Thyroid gland (tissue), 4 donors: ENCODE measurements at regions not wholly inside any gene's neighbourhood (a gene's known extent, or its start where the extent isn't known, plus 50 kb on each side); places are given as distances from the start of the nearest gene placed in this dataset.

Experiments
- DNase-seq, 2 donors: peaks; one replicate each; pipeline ENCODE4 v3.0.0-alpha.2; 2019
- H3K27ac ChIP-seq, 3 donors: fragments of 200-600 bp; sonication (generic); 1 replicate in 2 of 3; 2 replicates in 1 of 3; pipeline ENCODE4 v1.5.1; 2016 to 2019; ENCODE audit warnings: mild to moderate bottlenecking in 1 of 3, moderate library complexity in 1 of 3
- H3K27me3 ChIP-seq: fragments of 200-600 bp; sonication (generic); one replicate; pipeline ENCODE4 v1.5.1; 2019
- H3K36me3 ChIP-seq, 2 donors: fragments of 200-600 bp; sonication (generic); one replicate each; pipeline ENCODE4 v1.5.1; 2016 to 2019
- H3K4me1 ChIP-seq, 2 donors: fragments of 200-600 bp; sonication (generic); one replicate each; pipeline ENCODE4 v1.5.1; 2017 to 2019
- H3K4me3 ChIP-seq, 3 donors: fragments of 200-600 bp; sonication (generic); replicated peaks in 1 of 3; 1 replicate in 2 of 3; 2 replicates in 1 of 3; pipeline ENCODE4 v1.5.1; 2016; ENCODE audit warnings: mild to moderate bottlenecking in 1 of 3
- H3K9me3 ChIP-seq: fragments of 200-600 bp; sonication (generic); one replicate; pipeline ENCODE4 v1.5.1; 2017
- POLR2A ChIP-seq, 2 donors: fragments of 450-650 bp; IDR thresholded peaks; one replicate each; pipeline ENCODE4 v1.6.1; 2017; ENCODE audit warnings: antibody characterized with exemption in 2 of 2, mild to moderate bottlenecking in 2 of 2, moderate library complexity in 1 of 2
- WGBS, 2 donors: methylation state at CpG; one replicate each; pipeline ENCODE4 v1.1.5; 2017; 5-methylcytosine and 5-hydroxymethylcytosine counted together
- intact Hi-C: fragments of 100-400 bp; cut with DNase I; formaldehyde crosslinking; loops from one replicate; pipeline ENCODE4 v1.15.1; 2023
- TF ChIP-seq, protein P1 (sequence below), 6 experiments: fragments of 200-600 bp in 3 of 6; fragments of 450-650 bp in 3 of 6; sonication (generic) in 3 of 6; IDR thresholded peaks; one replicate each; pipeline ENCODE4 v1.5.1; 2016 to 2019; ENCODE audit warnings: antibody characterized with exemption in 6 of 6, mild to moderate bottlenecking in 2 of 6, inconsistent platforms in 1 of 6, moderate library complexity in 1 of 6

DNA sequence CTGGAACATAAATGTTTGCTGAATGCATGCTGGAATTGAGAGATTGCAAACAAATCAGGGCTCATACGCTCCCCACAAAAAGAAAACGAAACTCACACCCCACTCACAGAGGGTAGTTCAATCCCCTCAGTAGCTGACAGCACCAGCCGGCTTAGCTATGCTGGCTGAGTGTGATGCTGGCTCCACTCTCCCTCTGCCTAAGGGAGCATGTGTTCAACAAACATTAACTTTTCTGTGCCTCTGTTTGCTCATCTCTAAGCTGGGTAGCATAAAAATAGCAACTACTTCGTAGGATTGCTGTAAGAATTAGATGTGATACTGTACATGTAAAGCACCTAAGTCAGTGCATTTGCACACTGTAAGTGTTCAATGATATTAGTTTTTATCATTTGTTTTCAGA is 282.6 kb downstream of the FOXO1 start:
- H3K4me1 ChIP-seq: no peaks in the 10 kb centered on the region
- no peaks in the 10 kb centered on the region for H3K27me3 ChIP-seq
- H3K36me3 ChIP-seq: no peaks in the 10 kb centered on the region
- 95 to 96% methylated on average over 4 of the region's 4 CpGs for WGBS, 2 donors
- no peak overlapping the region for H3K27ac ChIP-seq
- H3K9me3 ChIP-seq: no peaks in the 10 kb centered on the region
- no peak overlapping the region for H3K4me3 ChIP-seq
- intact Hi-C loops: no loop called here
- no peak for DNase-seq
- TF ChIP-seq, protein P1, sequence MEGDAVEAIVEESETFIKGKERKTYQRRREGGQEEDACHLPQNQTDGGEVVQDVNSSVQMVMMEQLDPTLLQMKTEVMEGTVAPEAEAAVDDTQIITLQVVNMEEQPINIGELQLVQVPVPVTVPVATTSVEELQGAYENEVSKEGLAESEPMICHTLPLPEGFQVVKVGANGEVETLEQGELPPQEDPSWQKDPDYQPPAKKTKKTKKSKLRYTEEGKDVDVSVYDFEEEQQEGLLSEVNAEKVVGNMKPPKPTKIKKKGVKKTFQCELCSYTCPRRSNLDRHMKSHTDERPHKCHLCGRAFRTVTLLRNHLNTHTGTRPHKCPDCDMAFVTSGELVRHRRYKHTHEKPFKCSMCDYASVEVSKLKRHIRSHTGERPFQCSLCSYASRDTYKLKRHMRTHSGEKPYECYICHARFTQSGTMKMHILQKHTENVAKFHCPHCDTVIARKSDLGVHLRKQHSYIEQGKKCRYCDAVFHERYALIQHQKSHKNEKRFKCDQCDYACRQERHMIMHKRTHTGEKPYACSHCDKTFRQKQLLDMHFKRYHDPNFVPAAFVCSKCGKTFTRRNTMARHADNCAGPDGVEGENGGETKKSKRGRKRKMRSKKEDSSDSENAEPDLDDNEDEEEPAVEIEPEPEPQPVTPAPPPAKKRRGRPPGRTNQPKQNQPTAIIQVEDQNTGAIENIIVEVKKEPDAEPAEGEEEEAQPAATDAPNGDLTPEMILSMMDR (IDR thresholded peaks at IDR 0.05): no peak
- no peak for TF ChIP-seq POLR2A (IDR thresholded peaks at IDR 0.05)

DNA sequence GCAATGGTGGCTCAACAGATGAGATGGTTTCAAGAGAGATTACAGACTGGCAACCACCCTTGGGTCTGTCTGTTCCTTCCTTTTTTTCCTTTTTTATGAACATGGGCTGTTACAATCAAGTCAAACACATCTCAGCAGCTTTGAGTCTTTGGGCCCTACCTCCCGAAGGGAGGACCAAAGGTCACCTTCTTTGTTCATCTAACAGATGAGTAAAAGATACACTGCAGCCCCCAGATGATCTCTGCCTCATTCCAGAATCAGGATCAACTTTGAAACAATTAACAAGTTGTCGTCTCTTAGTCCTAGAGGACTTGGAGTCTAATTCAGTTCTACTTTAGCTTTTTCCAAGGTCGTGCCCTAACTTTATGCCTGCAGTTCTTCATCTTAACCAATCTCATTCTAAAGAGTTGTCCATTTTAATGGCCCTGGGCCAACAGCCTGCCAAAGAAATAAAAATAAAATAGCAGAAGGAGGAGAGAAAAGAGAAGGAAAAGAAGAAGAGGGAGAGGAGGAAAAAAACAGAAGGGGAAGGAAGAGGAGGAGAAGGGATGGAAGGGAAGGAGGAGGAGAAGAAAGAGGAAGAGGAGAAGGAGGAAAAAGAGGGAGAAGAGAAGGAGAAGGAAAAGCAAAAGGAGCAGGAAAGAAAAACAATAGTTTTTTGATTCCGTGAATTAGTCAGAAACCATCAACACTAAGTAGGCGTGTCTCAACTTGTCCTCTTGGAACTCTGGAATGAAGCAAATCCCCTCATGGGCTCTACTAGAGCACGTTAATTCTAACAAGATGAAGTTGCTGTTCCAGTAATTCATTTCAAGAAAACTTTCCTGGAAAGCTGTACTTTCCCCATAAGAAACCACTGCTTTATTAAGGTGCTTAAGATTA is 281.2 kb downstream of the FOXO1 start:
- Histone ChIP-seq H3K27me3 (no peaks in the 10 kb centered on the region), H3K4me3 (no peak overlapping the region), H3K9me3 (no peaks in the 10 kb centered on the region), H3K36me3 (no peaks in the 10 kb centered on the region), H3K27ac (no peak overlapping the region), H3K4me1 (peaks cover 0 to 3% of the 10 kb centered on the region in 2 donors)
- intact Hi-C loops: no loop called here
- 82 to 83% methylated on average over 6 of the region's 6 CpGs for WGBS, 2 donors
- no peak for DNase-seq
- TF ChIP-seq POLR2A (IDR thresholded peaks at IDR 0.05): no peak
- TF ChIP-seq, protein P1 (IDR thresholded peaks at IDR 0.05): no peak

DNA sequence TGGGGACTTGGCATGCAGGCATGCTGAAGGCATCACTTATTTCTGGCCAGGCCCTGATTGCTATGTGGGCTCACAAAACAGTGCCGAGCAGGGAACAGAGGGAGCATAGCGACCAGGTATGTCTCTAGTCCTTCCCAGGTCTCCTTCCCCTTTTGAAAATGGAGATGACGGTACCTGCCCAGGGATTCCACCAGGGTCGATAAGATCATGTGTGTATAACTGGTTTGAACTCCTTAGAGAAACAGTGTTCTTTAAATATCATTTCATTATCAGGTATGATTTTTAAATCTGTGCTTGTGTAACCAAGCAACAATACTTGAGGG is 280.6 kb downstream of the FOXO1 start:
- 96% methylated on average over 4 of the region's 4 CpGs for WGBS, 2 donors

DNA sequence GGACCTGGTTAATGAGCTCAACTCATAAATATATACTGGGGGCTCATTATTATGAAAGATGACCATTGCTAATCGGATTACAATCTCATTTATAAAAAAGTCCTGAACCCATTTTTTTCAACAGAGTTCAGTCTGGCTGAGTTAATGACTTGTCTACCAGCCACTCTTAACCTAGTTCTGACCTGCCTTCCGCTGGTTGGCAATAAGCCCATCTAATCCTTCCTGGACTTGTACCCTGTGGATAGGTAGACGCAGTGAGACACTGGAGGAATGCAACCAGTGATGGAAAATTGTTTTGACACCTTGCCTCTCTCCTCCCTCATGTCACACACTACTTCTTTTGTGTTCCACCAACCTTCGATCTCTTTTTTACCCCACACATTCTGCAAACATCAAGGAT is 279.9 kb downstream of the FOXO1 start:
- 89 to 91% methylated on average over 4 of the region's 4 CpGs for WGBS, 2 donors

More for the DNA sequence above, 280.6 kb downstream of the FOXO1 start:
- Histone ChIP-seq H3K36me3 (no peaks in the 10 kb centered on the region), H3K4me1 (peaks cover 0 to 3% of the 10 kb centered on the region in 2 donors), H3K27me3 (no peaks in the 10 kb centered on the region), H3K9me3 (no peaks in the 10 kb centered on the region), H3K27ac (no peak overlapping the region), H3K4me3 (no peak overlapping the region)
- no peak for TF ChIP-seq POLR2A (IDR thresholded peaks at IDR 0.05)
- TF ChIP-seq, protein P1 (IDR thresholded peaks at IDR 0.05): no peak
- no peak for DNase-seq
- intact Hi-C loops: no loop called here

DNA sequence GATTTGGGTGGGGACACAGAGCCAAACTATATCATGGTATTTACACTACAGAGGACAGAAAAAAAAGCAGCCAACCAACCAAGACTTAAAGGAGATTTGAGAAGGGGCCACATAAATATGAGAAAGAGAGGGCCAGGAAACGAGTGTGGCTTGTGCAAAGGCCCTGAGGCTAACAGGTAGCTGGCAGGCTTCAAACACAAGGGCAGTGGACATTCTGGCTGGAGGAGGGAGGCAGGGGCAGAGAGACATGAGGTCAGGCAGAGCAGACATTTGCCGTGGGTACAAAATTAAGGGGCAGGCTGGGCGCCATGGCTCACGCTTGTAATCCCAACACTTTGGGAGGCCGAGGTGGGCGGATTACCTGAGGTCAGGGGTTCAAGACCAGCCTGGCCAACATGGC is 278.7 kb downstream of the FOXO1 start:
- Histone ChIP-seq H3K4me1 (peaks cover 0 to 3% of the 10 kb centered on the region in 2 donors), H3K4me3 (no peak overlapping the region), H3K27me3 (no peaks in the 10 kb centered on the region), H3K27ac (no peak overlapping the region), H3K9me3 (no peaks in the 10 kb centered on the region), H3K36me3 (no peaks in the 10 kb centered on the region)
- 95 to 96% methylated on average over 6 of the region's 6 CpGs for WGBS, 2 donors
- TF ChIP-seq, protein P1 (IDR thresholded peaks at IDR 0.05): no peak
- no peak for TF ChIP-seq POLR2A (IDR thresholded peaks at IDR 0.05)
- DNase-seq: no peak
- intact Hi-C loops: no loop called here

More for the DNA sequence above, 279.9 kb downstream of the FOXO1 start:
- H3K9me3 ChIP-seq: no peaks in the 10 kb centered on the region
- no peak for TF ChIP-seq POLR2A (IDR thresholded peaks at IDR 0.05)
- TF ChIP-seq, protein P1 (IDR thresholded peaks at IDR 0.05): no peak
- peaks cover 0 to 3% of the 10 kb centered on the region in 2 donors for H3K4me1 ChIP-seq
- H3K27ac ChIP-seq: no peak overlapping the region
- H3K4me3 ChIP-seq: no peak overlapping the region
- H3K36me3 ChIP-seq: no peaks in the 10 kb centered on the region
- no peak for DNase-seq
- intact Hi-C loops: no loop called here
- H3K27me3 ChIP-seq: no peaks in the 10 kb centered on the region
